ENCODE measurements at regions not wholly inside any gene's neighbourhood (a gene's known extent, or its start where the extent isn't known, plus 50 kb on each side); places are given as distances from the start of the nearest gene placed in this dataset.

DNA sequence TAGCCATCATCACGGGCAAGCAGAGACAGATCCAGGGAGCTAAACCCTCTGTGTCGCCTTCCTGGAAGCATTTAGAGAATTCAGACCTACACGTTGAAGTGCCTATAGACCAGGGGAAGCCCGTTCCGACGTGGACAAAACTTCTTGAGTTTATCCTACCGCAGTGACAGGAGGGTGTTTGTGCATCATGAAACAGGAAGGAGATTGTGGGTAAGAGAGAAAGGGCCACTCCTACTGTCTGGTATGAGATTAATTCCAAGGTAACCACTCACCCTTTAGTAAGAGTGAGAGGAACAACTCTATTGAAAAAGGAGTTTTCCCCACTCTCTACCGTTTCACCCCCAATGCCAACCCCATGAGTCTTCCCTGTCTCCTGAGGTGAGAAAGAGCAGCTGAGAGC lies 133.7 kb downstream of the TFAP2C start:
- TF ChIP-seq, protein P1, sequence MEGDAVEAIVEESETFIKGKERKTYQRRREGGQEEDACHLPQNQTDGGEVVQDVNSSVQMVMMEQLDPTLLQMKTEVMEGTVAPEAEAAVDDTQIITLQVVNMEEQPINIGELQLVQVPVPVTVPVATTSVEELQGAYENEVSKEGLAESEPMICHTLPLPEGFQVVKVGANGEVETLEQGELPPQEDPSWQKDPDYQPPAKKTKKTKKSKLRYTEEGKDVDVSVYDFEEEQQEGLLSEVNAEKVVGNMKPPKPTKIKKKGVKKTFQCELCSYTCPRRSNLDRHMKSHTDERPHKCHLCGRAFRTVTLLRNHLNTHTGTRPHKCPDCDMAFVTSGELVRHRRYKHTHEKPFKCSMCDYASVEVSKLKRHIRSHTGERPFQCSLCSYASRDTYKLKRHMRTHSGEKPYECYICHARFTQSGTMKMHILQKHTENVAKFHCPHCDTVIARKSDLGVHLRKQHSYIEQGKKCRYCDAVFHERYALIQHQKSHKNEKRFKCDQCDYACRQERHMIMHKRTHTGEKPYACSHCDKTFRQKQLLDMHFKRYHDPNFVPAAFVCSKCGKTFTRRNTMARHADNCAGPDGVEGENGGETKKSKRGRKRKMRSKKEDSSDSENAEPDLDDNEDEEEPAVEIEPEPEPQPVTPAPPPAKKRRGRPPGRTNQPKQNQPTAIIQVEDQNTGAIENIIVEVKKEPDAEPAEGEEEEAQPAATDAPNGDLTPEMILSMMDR (IDR thresholded peaks at IDR 0.05) = no peak
- TF ChIP-seq EZH2 (IDR thresholded peaks at IDR 0.05) = no peak
- TF ChIP-seq EZH2phosphoT487 (IDR thresholded peaks at IDR 0.05) = no peak
